H1 (cell line): ENCODE measurements at regions not wholly inside any gene's neighbourhood (a gene's known extent, or its start where the extent isn't known, plus 50 kb on each side); places are given as distances from the start of the nearest gene placed in this dataset.

ENCODE experiments used
- CTCF ChIA-PET: fragments of 300-600 bp; sonication (Branson Sonifier 250); formaldehyde crosslinking; loops from one replicate; lab custom pipeline; 2021; ENCODE audit not compliant: partially characterized antibody; lab: Charles Lee
- POLR2A ChIA-PET: fragments of 300-600 bp; sonication (Branson Sonifier 250); formaldehyde crosslinking; loops from one replicate; lab custom pipeline; 2021; ENCODE audit warnings: inconsistent platforms; ENCODE audit not compliant: partially characterized antibody; lab: Charles Lee
- DNase-seq, 2 experiments: peaks; one replicate each; pipeline versions ENCODE4 v3.0.0 to v3.0.0-alpha.2; 2010 to 2022; ENCODE audit warnings: low spot score in 2 of 2, low read depth in 1 of 2, mixed read lengths in 1 of 2
- FAIRE-seq: peaks from 2 replicates; lab custom pipeline; 2011; peaks lifted over from hg19 to GRCh38; lab: Jason Lieb, UNC
- H2AFZ ChIP-seq: 2 replicates; pipeline ENCODE4 v1.8.1; 2012; ENCODE audit warnings: low read length, inconsistent platforms
- H2AK5ac ChIP-seq: 2 replicates; pipeline ENCODE4 v1.6.1; 2013; ENCODE audit warnings: low read depth, low read length
- H2BK120ac ChIP-seq: replicated peaks from 2 replicates; pipeline ENCODE3; 2013; ENCODE audit warnings: low read depth, low read length, inconsistent platforms
- H2BK12ac ChIP-seq: 2 replicates; pipeline ENCODE4 v1.6.1; 2013; ENCODE audit warnings: low read depth, low read length
- H2BK15ac ChIP-seq: 2 replicates; pipeline ENCODE4 v1.6.1; 2013; ENCODE audit warnings: low read length
- H2BK20ac ChIP-seq: 2 replicates; pipeline ENCODE4 v1.6.1; 2013; ENCODE audit warnings: low read length
- H2BK5ac ChIP-seq: 2 replicates; pipeline ENCODE4 v1.6.1; 2013; ENCODE audit warnings: low read depth, low read length
- H3K14ac ChIP-seq: 2 replicates; pipeline ENCODE4 v1.6.1; 2013; ENCODE audit warnings: inconsistent platforms; ENCODE audit not compliant: insufficient read length
- H3K18ac ChIP-seq: 2 replicates; pipeline ENCODE4 v1.6.1; 2013; ENCODE audit warnings: low read length; ENCODE audit errors: extremely low read depth
- H3K23ac ChIP-seq: 2 replicates; pipeline ENCODE4 v1.6.1; 2013; ENCODE audit warnings: inconsistent platforms; ENCODE audit not compliant: insufficient read length
- H3K23me2 ChIP-seq: 2 replicates; pipeline ENCODE4 v1.6.1; 2013; ENCODE audit warnings: low read depth, low read length
- H3K27ac ChIP-seq: 2 replicates; pipeline ENCODE4 v1.6.1; 2011; ENCODE audit warnings: low read depth, low read length, inconsistent platforms
- H3K27me3 ChIP-seq, 4 experiments: replicated peaks in 1 of 4; 1 replicate in 1 of 4; 2 replicates in 3 of 4; pipeline versions ENCODE4 v1.6.1 to v1.8.1; 2011 to 2013; ENCODE audit warnings: low read length in 3 of 4, mild to moderate bottlenecking in 3 of 4, inconsistent platforms in 2 of 4, mixed read lengths in 2 of 4, moderate library complexity in 1 of 4; ENCODE audit not compliant: control insufficient read depth in 3 of 4, insufficient read depth in 3 of 4; ENCODE audit errors: extremely low read depth in 1 of 4
- H3K36me3 ChIP-seq, 4 experiments: 2 replicates each; pipeline versions ENCODE4 v1.6.1 to v1.8.1; 2011 to 2013; ENCODE audit warnings: mild to moderate bottlenecking in 4 of 4, low read length in 3 of 4, moderate library complexity in 2 of 4, control low read depth in 1 of 4, inconsistent platforms in 1 of 4; ENCODE audit not compliant: insufficient read depth in 4 of 4, control insufficient read depth in 2 of 4
- H3K4ac ChIP-seq: replicated peaks from 2 replicates; pipeline ENCODE3; 2013; ENCODE audit warnings: low read length, low read depth, mixed read lengths, inconsistent platforms; ENCODE audit not compliant: insufficient read length
- H3K4me1 ChIP-seq, 4 experiments: replicated peaks in 1 of 4; 1 replicate in 1 of 4; 2 replicates in 3 of 4; pipeline versions ENCODE4 v1.6.1 to v1.8.1; 2011 to 2013; ENCODE audit warnings: low read length in 3 of 4, inconsistent platforms in 2 of 4, mixed read lengths in 1 of 4; ENCODE audit not compliant: insufficient read depth in 4 of 4, control insufficient read depth in 3 of 4
- H3K4me2 ChIP-seq, 2 experiments: 2 replicates each; pipeline versions ENCODE4 v1.6.1 to v1.8.1; 2011 to 2013; ENCODE audit warnings: low read depth in 2 of 2, low read length in 2 of 2, control low read depth in 1 of 2, inconsistent platforms in 1 of 2, mild to moderate bottlenecking in 1 of 2; ENCODE audit not compliant: insufficient read depth in 1 of 2
- H3K4me3 ChIP-seq, 4 experiments: fragments of 200-600, 300-600 bp in 1 of 4; sonication (generic), shearing (Covaris generic), sonication (Bioruptor Twin) in 1 of 4; 2 replicates each; pipeline versions ENCODE4 v1.5.1 to v1.8.1; 2011 to 2016; ENCODE audit warnings: low read length in 4 of 4, low read depth in 3 of 4, control low read depth in 2 of 4, inconsistent platforms in 2 of 4, mild to moderate bottlenecking in 2 of 4, mixed read lengths in 1 of 4, moderate library complexity in 1 of 4; ENCODE audit not compliant: insufficient read depth in 2 of 4; ENCODE audit errors: extremely low read depth in 1 of 4
- H3K56ac ChIP-seq: replicated peaks from 2 replicates; pipeline ENCODE3; 2013; ENCODE audit warnings: low read depth, mild to moderate bottlenecking, mixed read lengths, low read length, inconsistent platforms; ENCODE audit not compliant: insufficient read length
- H3K79me1 ChIP-seq: 2 replicates; pipeline ENCODE4 v1.6.1; 2013; ENCODE audit warnings: low read depth, low read length, control low read depth
- H3K79me2 ChIP-seq, 2 experiments: 2 replicates each; pipeline versions ENCODE4 v1.6.1 to v1.8.1; 2012 to 2013; ENCODE audit warnings: low read length in 2 of 2, mild to moderate bottlenecking in 2 of 2, inconsistent platforms in 1 of 2; ENCODE audit not compliant: insufficient read depth in 2 of 2, control insufficient read depth in 1 of 2
- H3K9ac ChIP-seq, 4 experiments: replicated peaks in 1 of 4; 1 replicate in 1 of 4; 2 replicates in 3 of 4; pipeline versions ENCODE4 v1.6.1 to v1.8.1; 2011 to 2013; ENCODE audit warnings: low read depth in 3 of 4, low read length in 3 of 4, control low read depth in 2 of 4, mild to moderate bottlenecking in 2 of 4, moderate library complexity in 2 of 4, inconsistent platforms in 1 of 4; ENCODE audit errors: extremely low read depth in 1 of 4
- H3K9me3 ChIP-seq, 2 experiments: 2 replicates each; pipeline versions ENCODE4 v1.6.1 to v1.8.1; 2012 to 2013; ENCODE audit warnings: mild to moderate bottlenecking in 2 of 2, moderate library complexity in 2 of 2, control low read depth in 1 of 2, inconsistent platforms in 1 of 2, low read depth in 1 of 2, low read length in 1 of 2, mixed read lengths in 1 of 2; ENCODE audit not compliant: insufficient read depth in 2 of 2
- H4K20me1 ChIP-seq, 2 experiments: replicated peaks in 1 of 2; 2 replicates each; pipeline versions ENCODE3 to v1.8.1; 2011 to 2013; ENCODE audit warnings: inconsistent platforms in 2 of 2, low read length in 2 of 2, mild to moderate bottlenecking in 1 of 2; ENCODE audit not compliant: insufficient read depth in 2 of 2, control insufficient read depth in 1 of 2
- H4K5ac ChIP-seq: 2 replicates; pipeline ENCODE4 v1.6.1; 2013; ENCODE audit warnings: low read length, low read depth, mixed read lengths, inconsistent platforms; ENCODE audit not compliant: insufficient read length
- H4K8ac ChIP-seq: 2 replicates; pipeline ENCODE4 v1.8.0; 2013; ENCODE audit warnings: mild to moderate bottlenecking, moderate library complexity, low read length, inconsistent platforms; ENCODE audit not compliant: insufficient read depth; ENCODE audit errors: extremely low read depth
- H4K91ac ChIP-seq: replicated peaks from 2 replicates; pipeline ENCODE3; 2013; ENCODE audit warnings: low read length, mixed read lengths, inconsistent platforms; ENCODE audit not compliant: insufficient read length
- ASH2L ChIP-seq: fragments of 200-600, 300-600 bp; sonication (generic); IDR thresholded peaks from one replicate; pipeline ENCODE4 v1.7.1; 2017; ENCODE audit warnings: low read length
- ATF3 ChIP-seq: IDR thresholded peaks from 2 replicates; pipeline ENCODE4 v1.6.1; 2011; ENCODE audit warnings: low read depth, mild to moderate bottlenecking, low read length; ENCODE audit not compliant: insufficient read depth
- BACH1 ChIP-seq: IDR thresholded peaks from 2 replicates; pipeline ENCODE4 v1.6.1; 2012; ENCODE audit warnings: low read length, improper control_type of control experiment
- EP300 ChIP-seq, 2 experiments: IDR thresholded peaks; 1 replicate in 1 of 2; 2 replicates in 1 of 2; pipeline ENCODE4 v1.6.1; 2011 to 2012; ENCODE audit warnings: low read depth in 2 of 2, low read length in 2 of 2, mild to moderate bottlenecking in 2 of 2, borderline replicate concordance in 1 of 2, inconsistent platforms in 1 of 2, moderate library complexity in 1 of 2
- GTF2F1 ChIP-seq: IDR thresholded peaks from 2 replicates; pipeline ENCODE4 v1.6.1; 2012; ENCODE audit warnings: low read depth, low read length, improper control_type of control experiment, borderline replicate concordance
- MAFK ChIP-seq: IDR thresholded peaks from 2 replicates; pipeline ENCODE4 v1.6.1; 2012; ENCODE audit warnings: low read depth, mild to moderate bottlenecking, improper control_type of control experiment, low read length
- POLR2AphosphoS5 ChIP-seq: IDR thresholded peaks from 2 replicates; pipeline ENCODE4 v1.6.1; 2011; ENCODE audit warnings: low read depth, low read length
- SAP30 ChIP-seq: fragments of 300-600 bp; sonication (generic); IDR thresholded peaks from 2 replicates; pipeline ENCODE4 v1.7.1; 2012; ENCODE audit warnings: low read length, moderate library complexity, mild to moderate bottlenecking, inconsistent platforms; ENCODE audit not compliant: insufficient read depth, insufficient replicate concordance
- SIN3A ChIP-seq, 2 experiments: IDR thresholded peaks in 1 of 2; conservative IDR thresholded peaks in 1 of 2; 2 replicates each; pipeline ENCODE4 v1.6.1; 2011 to 2012; ENCODE audit warnings: low read length in 2 of 2, improper control_type of control experiment in 1 of 2, low read depth in 1 of 2, mild to moderate bottlenecking in 1 of 2
- SP4 ChIP-seq: IDR thresholded peaks from 2 replicates; pipeline ENCODE4 v1.6.1; 2012; ENCODE audit warnings: low read length, inconsistent platforms
- SUZ12 ChIP-seq: fragments of 200-600 bp; sonication (generic); IDR thresholded peaks from 2 replicates; pipeline ENCODE4 v1.6.1; 2012; ENCODE audit warnings: mild to moderate bottlenecking, inconsistent platforms, low read length, moderate library complexity, mixed read lengths
- WGBS, 2 experiments: shearing (Covaris generic) in 1 of 2; methylation state at CpG; one replicate each; pipeline versions ENCODE4 v1.1.6 to v1.1.7; 2013 to 2015; ENCODE audit warnings: low lambda C conversion rate in 2 of 2, mixed read lengths in 2 of 2, inconsistent platforms in 1 of 2, low coverage in 1 of 2, missing lambda C conversion rate in 1 of 2; ENCODE audit not compliant: insufficient replicate concordance in 2 of 2, insufficient coverage in 1 of 2, insufficient read length in 1 of 2; ENCODE audit errors: extremely low coverage in 1 of 2, missing lambda C conversion rate in 1 of 2; 5-methylcytosine and 5-hydroxymethylcytosine counted together

- H2BK20ac ChIP-seq, result no peak overlapping the region
- no peak overlapping the region for H3K4me2 ChIP-seq
- WGBS, 2 experiments, result 89% methylated on average over 5 of the region's 5 CpGs; no CpG with 5 or more reads in 1 of the 2 experiments
Observed at GRCh38 chr5:4078544-4078943, 482.9 kb downstream of the IRX1 start.

More at GRCh38 chr5:4078544-4078943, 482.9 kb downstream of the IRX1 start:
- Histone ChIP-seq H3K9me3 (no peaks in the 10 kb centered on the region), H3K4me3 (no peak overlapping the region), H3K14ac (no peak overlapping the region), H3K4me1 (no peaks in the 10 kb centered on the region), H3K4ac (no peak overlapping the region), H2BK12ac (no peak overlapping the region), H3K18ac (no peak overlapping the region), H2AFZ (no peak overlapping the region), H3K79me2 (no peaks in the 10 kb centered on the region), H4K20me1 (peaks cover 0 to 6% of the 10 kb centered on the region in 2 experiments), H2AK5ac (no peak overlapping the region), H4K5ac (no peak overlapping the region), H4K91ac (no peak overlapping the region), H3K9ac (no peak overlapping the region), H4K8ac (no peak overlapping the region), H3K23ac (no peak overlapping the region), H3K36me3 (no peaks in the 10 kb centered on the region), H3K27me3 (no peaks in the 10 kb centered on the region; a peak in 1 of 7 replicates), H3K27ac (no peak overlapping the region), H2BK5ac (no peak overlapping the region), H2BK15ac (no peak overlapping the region), H3K23me2 (peaks cover 3% of the 10 kb centered on the region), H3K79me1 (no peaks in the 10 kb centered on the region), H3K56ac (no peak overlapping the region), H2BK120ac (no peak overlapping the region)
- DNase-seq (no peak), FAIRE-seq (no peak)
- TF ChIP-seq EP300 (IDR thresholded peaks at IDR 0.05; ENCODE audit: borderline replicate concordance in 1 of 2, low read depth in 2 of 2, low read length in 2 of 2) (no peak), SUZ12 (no peak), GTF2F1 (no peak), BACH1 (no peak), SIN3A (conservative IDR thresholded peaks at IDR 0.05 in 1 of 2, IDR thresholded peaks at IDR 0.05 in 1 of 2; ENCODE audit: low read depth in 1 of 2, low read length in 2 of 2) (no peak), SAP30 (no peak), SP4 (no peak), MAFK (no peak), ASH2L (no peak), POLR2AphosphoS5 (no peak), ATF3 (no peak)
- CTCF ChIA-PET, result no interaction called here
- POLR2A ChIA-PET, result no interaction called here
